GM21360 (cell line): ENCODE measurements at regions not wholly inside any gene's neighbourhood (a gene's known extent, or its start where the extent isn't known, plus 50 kb on each side); places are given as distances from the start of the nearest gene placed in this dataset.
"Not testable (repeated sequence)": the region's sequence is repeated elsewhere in the genome, so short reads cannot be mapped to it uniquely, and the experiment has no call there.

Source experiments
- ATAC-seq: cut with Tn5 transposase; IDR thresholded peaks from one replicate; pipeline ENCODE4 v1.9.1; 2021; ENCODE audit warnings: mild to moderate bottlenecking, moderate library complexity; ENCODE audit not compliant: unreplicated experiment

GRCh38 chr19:27966390-27966816 is 1246.5 kb downstream of the UQCRFS1 start:
- ATAC-seq: no peak

GRCh38 chr19:27964185-27964584 is 1248.8 kb downstream of the UQCRFS1 start:
- ATAC-seq: no peak

GRCh38 chr19:27962264-27962663 is 1250.7 kb downstream of the UQCRFS1 start:
- ATAC-seq: no peak

- ATAC-seq: no peak
Observed at GRCh38 chr19:27955485-27956480, 1257.2 kb downstream of the UQCRFS1 start.

GRCh38 chr19:27942607-27943006 is 1270.3 kb downstream of the UQCRFS1 start:
- not testable (repeated sequence) for ATAC-seq

GRCh38 chr19:27936139-27936538 is 1276.8 kb downstream of the UQCRFS1 start:
- no peak for ATAC-seq

GRCh38 chr19:27935669-27936068 is 1277.3 kb downstream of the UQCRFS1 start:
- no peak for ATAC-seq

- ATAC-seq: no peak
Observed at GRCh38 chr19:27929399-27929798, 1283.6 kb downstream of the UQCRFS1 start.

- no peak for ATAC-seq
Observed at GRCh38 chr19:27925202-27925601, 1287.7 kb downstream of the UQCRFS1 start.

- ATAC-seq: no peak
Observed at GRCh38 chr19:27922970-27923369, 1290.0 kb downstream of the UQCRFS1 start.

GRCh38 chr19:27920774-27921173 is 1292.2 kb downstream of the UQCRFS1 start:
- no peak for ATAC-seq

- ATAC-seq: no peak
Observed at GRCh38 chr19:27918818-27919217, 1294.1 kb downstream of the UQCRFS1 start.

GRCh38 chr19:27911122-27911898 is 1301.6 kb downstream of the UQCRFS1 start:
- ATAC-seq: no peak

- ATAC-seq: no peak
Observed at GRCh38 chr19:27909861-27910260, 1303.1 kb downstream of the UQCRFS1 start.

GRCh38 chr19:27909185-27909840 is 1303.6 kb downstream of the UQCRFS1 start:
- ATAC-seq: no peak

GRCh38 chr19:27906081-27906480 is 1306.9 kb downstream of the UQCRFS1 start:
- ATAC-seq: no peak

GRCh38 chr19:27905074-27905473 is 1307.9 kb downstream of the UQCRFS1 start:
- ATAC-seq: no peak

GRCh38 chr19:27901078-27901477 is 1311.9 kb downstream of the UQCRFS1 start:
- no peak for ATAC-seq

GRCh38 chr19:27896091-27896490 is 1316.9 kb downstream of the UQCRFS1 start:
- no peak for ATAC-seq

GRCh38 chr19:27894906-27895754 is 1317.8 kb downstream of the UQCRFS1 start:
- ATAC-seq: no peak
